PC-3 (cell line): ENCODE measurements at regions not wholly inside any gene's neighbourhood (a gene's known extent, or its start where the extent isn't known, plus 50 kb on each side); places are given as distances from the start of the nearest gene placed in this dataset.

Source experiments
- ATAC-seq: fragments of 200-7000 bp; cut with Tn5 transposase; 2 replicates; pipeline ENCODE4 v1.9.1; 2020; ENCODE audit warnings: mild to moderate bottlenecking, moderate library complexity
- BruUV-seq: library from RNA; stranded (reverse); fragments of 400-500 nt; replicated peaks from 2 replicates; lab custom pipeline; 2021; lab: Mats Ljungman, UMichigan
- CTCF ChIA-PET: fragments of 300-600 bp; sonication (Branson Sonifier 250); formaldehyde crosslinking; loops from one replicate; lab custom pipeline; 2022; ENCODE audit warnings: antibody characterized with exemption; lab: Charles Lee
- POLR2A ChIA-PET: fragments of 300-600 bp; sonication (Branson Sonifier 250); formaldehyde crosslinking; loops from one replicate; lab custom pipeline; 2022; ENCODE audit warnings: antibody characterized with exemption; ENCODE audit not compliant: unreplicated experiment; lab: Charles Lee
- DNase-seq: peaks from one replicate; pipeline ENCODE4 v3.0.0-alpha.2; 2015
- H2AFZ ChIP-seq: fragments of 300-600 bp; sonication (generic); 2 replicates; pipeline ENCODE4 v1.6.0; 2016; ENCODE audit warnings: antibody characterized with exemption, low read length
- H3F3A ChIP-seq: fragments of 300-600 bp; sonication (generic); one replicate; pipeline ENCODE4 v1.6.0; 2017; ENCODE audit warnings: antibody characterized with exemption, low read length, control low read depth, mild to moderate bottlenecking; ENCODE audit not compliant: unreplicated experiment
- H3K27ac ChIP-seq: fragments of 300-600 bp; sonication (generic); 2 replicates; pipeline ENCODE4 v1.5.1; 2016; ENCODE audit warnings: mild to moderate bottlenecking, low read length
- H3K27me3 ChIP-seq: fragments of 300-600 bp; sonication (generic); 2 replicates; pipeline ENCODE4 v1.6.1; 2016; ENCODE audit warnings: low read length, mixed read lengths
- H3K36me3 ChIP-seq: fragments of 300-600 bp; sonication (generic); 2 replicates; pipeline ENCODE4 v1.6.1; 2016; ENCODE audit warnings: low read depth, mixed run types, low read length, mixed read lengths
- H3K4me1 ChIP-seq: fragments of 300-600 bp; sonication (generic); 2 replicates; pipeline ENCODE4 v1.5.1; 2016; ENCODE audit warnings: low read length; ENCODE audit not compliant: insufficient read depth
- H3K4me2 ChIP-seq: fragments of 300-600 bp; sonication (generic); 2 replicates; pipeline ENCODE4 v1.6.0; 2016; ENCODE audit warnings: low read length
- H3K4me3 ChIP-seq: fragments of 300-600 bp; sonication (generic); 2 replicates; pipeline ENCODE4 v1.5.1; 2016; ENCODE audit warnings: mild to moderate bottlenecking, low read length, mixed read lengths
- H3K79me2 ChIP-seq: fragments of 300-600 bp; sonication (generic); 2 replicates; pipeline ENCODE4 v1.6.1; 2017; ENCODE audit warnings: low read length, mixed read lengths
- H3K9ac ChIP-seq: fragments of 300-600 bp; sonication (generic); 2 replicates; pipeline ENCODE4 v1.6.0; 2016; ENCODE audit warnings: mild to moderate bottlenecking, low read length
- H3K9me2 ChIP-seq: fragments of 300-600 bp; sonication (generic); replicated peaks from 2 replicates; pipeline ENCODE4 v1.6.1; 2016; ENCODE audit warnings: mixed run types, low read length, mixed read lengths
- H3K9me3 ChIP-seq: fragments of 300-600 bp; sonication (generic); 2 replicates; pipeline ENCODE4 v1.6.1; 2016; ENCODE audit warnings: low read length, mixed read lengths
- H4K20me1 ChIP-seq: fragments of 300-600 bp; sonication (generic); 2 replicates; pipeline ENCODE4 v1.6.1; 2016; ENCODE audit warnings: low read length, mixed read lengths
- CTCF ChIP-seq: fragments of 300-600 bp; sonication (generic); conservative IDR thresholded peaks from 2 replicates; pipeline ENCODE4 v1.5.1; 2017; ENCODE audit warnings: antibody characterized with exemption, low read depth, mild to moderate bottlenecking, low read length
- EZH2 ChIP-seq: fragments of 300-600 bp; sonication (generic); IDR thresholded peaks from one replicate; pipeline ENCODE4 v1.6.1; 2017; ENCODE audit warnings: antibody characterized with exemption, mild to moderate bottlenecking, low read length; ENCODE audit not compliant: unreplicated experiment
- EZH2phosphoT487 ChIP-seq: fragments of 300-600 bp; sonication (generic); IDR thresholded peaks from 2 replicates; pipeline ENCODE4 v1.6.1; 2018; ENCODE audit warnings: mild to moderate bottlenecking, antibody characterized with exemption, low read length, borderline replicate concordance
- intact Hi-C: fragments of 100-400 bp; cut with micrococcal nuclease; formaldehyde crosslinking; loops from 2 replicates; pipeline ENCODE4 v1.9.0; 2023

- no peak for TF ChIP-seq EZH2phosphoT487
- CTCF ChIA-PET = no interaction called here
These were observed 74.0 kb downstream of the C3orf85 start for GRCh38 chr3:109210501-109210900.

GRCh38 chr3:109211941-109212340, 75.4 kb downstream of the C3orf85 start:
- no peaks in the 10 kb centered on the region for H4K20me1 ChIP-seq
- BruUV-seq = no TSS peak
- no peaks in the 10 kb centered on the region for H3K9me2 ChIP-seq
- no peaks in the 10 kb centered on the region for H3K4me1 ChIP-seq
- no peaks in the 10 kb centered on the region for H3K9me3 ChIP-seq
- H3K36me3 ChIP-seq = no peaks in the 10 kb centered on the region
- H3K27me3 ChIP-seq = peaks cover 24% of the 10 kb centered on the region; the same call in 1 of the 2 replicates
- no peak overlapping the region for H3K4me2 ChIP-seq
- no peaks in the 10 kb centered on the region for H3F3A ChIP-seq
- intact Hi-C loops = no loop called here
- H2AFZ ChIP-seq = no peak overlapping the region
- H3K4me3 ChIP-seq = no peak overlapping the region
- ChIA-PET POLR2A (no interaction called here), CTCF (no interaction called here)
- ATAC-seq = no peak
- H3K27ac ChIP-seq = no peak overlapping the region
- no peaks in the 10 kb centered on the region for H3K79me2 ChIP-seq
- DNase-seq = no peak
- H3K9ac ChIP-seq = no peak overlapping the region
- TF ChIP-seq EZH2 (no peak), EZH2phosphoT487 (no peak), CTCF (no peak)

More at GRCh38 chr3:109210501-109210900, 74.0 kb downstream of the C3orf85 start:
- H3K9me2 ChIP-seq = no peaks in the 10 kb centered on the region
- no peaks in the 10 kb centered on the region for H3F3A ChIP-seq
- no peaks in the 10 kb centered on the region for H3K36me3 ChIP-seq
- DNase-seq = no peak
- H3K9me3 ChIP-seq = no peaks in the 10 kb centered on the region
- no peak overlapping the region for H3K27ac ChIP-seq
- intact Hi-C loops = no loop called here
- peaks cover 24% of the 10 kb centered on the region; the same call in 1 of the 2 replicates for H3K27me3 ChIP-seq
- H3K9ac ChIP-seq = no peak overlapping the region
- H4K20me1 ChIP-seq = no peaks in the 10 kb centered on the region
- no peaks in the 10 kb centered on the region for H3K4me1 ChIP-seq
- ATAC-seq = no peak
- BruUV-seq = no TSS peak
- no peak overlapping the region for H3K4me3 ChIP-seq
- no peak overlapping the region for H3K4me2 ChIP-seq
- POLR2A ChIA-PET = no interaction called here
- no peak overlapping the region for H2AFZ ChIP-seq
- no peaks in the 10 kb centered on the region for H3K79me2 ChIP-seq

GRCh38 chr3:109213321-109213720, 76.8 kb downstream of the C3orf85 start:
- ChIA-PET POLR2A (interaction anchor here (0.5 kb wide), 1 partner anchor 113 kb away, joined by 9 read pairs; no protein-coding TSS in a partner anchor), CTCF (no interaction called here)
- H3K4me1 ChIP-seq = no peaks in the 10 kb centered on the region
- no peaks in the 10 kb centered on the region for H3K9me2 ChIP-seq
- H3K4me2 ChIP-seq = no peak overlapping the region
- no peaks in the 10 kb centered on the region for H3K9me3 ChIP-seq
- ATAC-seq = no peak
- no peak for DNase-seq
- no peak overlapping the region for H3K4me3 ChIP-seq
- no peaks in the 10 kb centered on the region for H3K36me3 ChIP-seq
- intact Hi-C loops = no loop called here
- BruUV-seq = no TSS peak
- H3F3A ChIP-seq = no peaks in the 10 kb centered on the region
- no peak overlapping the region for H2AFZ ChIP-seq
- H3K9ac ChIP-seq = no peak overlapping the region
- no peaks in the 10 kb centered on the region for H3K79me2 ChIP-seq
- H3K27me3 ChIP-seq = peaks cover 19% of the 10 kb centered on the region; the same call in 1 of the 2 replicates
- H3K27ac ChIP-seq = no peak overlapping the region
- TF ChIP-seq EZH2 = no peak
- H4K20me1 ChIP-seq = no peaks in the 10 kb centered on the region
